Fibroblast of villous mesenchyme (primary cell): ENCODE measurements at regions not wholly inside any gene's neighbourhood (a gene's known extent, or its start where the extent isn't known, plus 50 kb on each side); places are given as distances from the start of the nearest gene placed in this dataset.

Experiments used
- DNase-seq: peaks from one replicate; pipeline ENCODE4 v3.0.0-alpha.2; 2010; ENCODE audit warnings: low read depth
- H3K4me3 ChIP-seq: 2 replicates; pipeline ENCODE4 v1.5.1; 2011; ENCODE audit warnings: low read depth, mild to moderate bottlenecking, low read length
- CTCF ChIP-seq: IDR thresholded peaks from 2 replicates; pipeline ENCODE4 v1.5.1; 2012; ENCODE audit warnings: low read depth, mild to moderate bottlenecking, low read length; ENCODE audit not compliant: insufficient read depth

- TF ChIP-seq CTCF, result no peak
- H3K4me3 ChIP-seq, result no peak overlapping the region
- DNase-seq, result no peak
Measured at GRCh38 chr15:98257290-98257689, 296.8 kb downstream of the ARRDC4 start.

- no peak overlapping the region for H3K4me3 ChIP-seq
- DNase-seq, result no peak
- TF ChIP-seq CTCF, result no peak
Measured at GRCh38 chr15:98263787-98264186, 303.3 kb downstream of the ARRDC4 start.

GRCh38 chr15:98266295-98266694 is 305.8 kb downstream of the ARRDC4 start:
- DNase-seq, result no peak
- TF ChIP-seq CTCF, result no peak
- H3K4me3 ChIP-seq, result no peak overlapping the region

DNA sequence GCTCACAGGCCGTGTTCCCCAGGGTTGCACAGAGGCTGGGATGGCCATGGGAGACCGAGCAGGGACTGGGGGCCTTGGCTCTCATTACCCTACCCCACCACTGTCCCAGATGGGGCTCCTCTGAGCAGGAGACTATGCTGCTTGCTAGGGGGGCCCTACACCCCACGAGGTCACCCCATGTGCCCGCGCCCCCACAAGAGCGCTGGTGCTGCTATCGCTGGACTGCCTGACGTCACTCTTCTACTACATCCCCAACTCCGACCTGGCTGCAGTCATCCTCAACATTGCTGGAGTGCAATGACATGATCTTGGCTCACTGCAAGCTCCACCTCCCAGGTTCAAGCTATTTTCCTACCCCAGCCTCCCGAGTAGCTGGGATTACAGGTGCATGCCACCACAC is 307.7 kb downstream of the ARRDC4 start:
- no peak for TF ChIP-seq CTCF
- no peak for DNase-seq
- no peak overlapping the region for H3K4me3 ChIP-seq

DNA sequence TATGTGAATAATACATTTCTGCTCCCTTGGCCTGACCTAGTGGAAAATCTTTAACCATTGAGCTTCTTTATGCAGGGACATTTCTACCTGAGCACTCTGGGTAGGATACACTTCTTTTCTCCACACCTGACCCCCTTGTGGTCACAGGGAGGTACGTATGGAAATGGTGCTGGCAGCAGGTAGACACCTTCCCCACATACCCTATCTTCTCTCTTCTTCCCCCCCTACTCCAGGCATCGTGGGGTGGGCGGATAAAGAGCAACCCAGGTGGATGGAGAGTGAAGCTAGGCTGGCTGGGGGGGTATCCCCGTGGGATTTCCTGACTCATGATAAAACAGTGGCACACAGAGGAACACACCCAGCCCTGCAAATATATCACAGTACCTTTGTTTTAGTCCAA is 312.1 kb downstream of the ARRDC4 start:
- TF ChIP-seq CTCF, result no peak
- H3K4me3 ChIP-seq, result no peak overlapping the region
- DNase-seq, result no peak

DNA sequence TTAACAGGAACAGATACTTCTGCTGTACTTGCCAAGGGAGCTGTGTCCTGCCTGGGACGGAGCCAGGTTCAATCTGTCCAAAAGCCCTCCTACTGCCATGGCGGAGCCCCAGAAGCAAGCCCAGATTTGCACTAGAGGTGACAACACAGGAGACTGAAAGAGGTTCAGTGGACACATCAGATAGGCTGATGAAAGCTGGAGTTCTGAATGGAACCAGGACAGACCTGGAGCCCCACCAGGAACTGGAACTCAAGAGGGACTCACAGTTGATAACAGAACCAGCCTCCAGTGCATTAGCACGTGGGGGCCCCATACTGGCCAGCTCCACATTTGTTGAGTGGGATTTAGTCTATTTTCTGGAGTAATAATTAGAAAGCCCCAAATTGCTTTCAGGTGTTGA is 315.5 kb downstream of the ARRDC4 start:
- no peak overlapping the region for H3K4me3 ChIP-seq

More for the DNA sequence above, 315.5 kb downstream of the ARRDC4 start:
- no peak for DNase-seq
- TF ChIP-seq CTCF, result no peak
